Activated CD4-positive, alpha-beta T cell treated with anti-CD3 and anti-CD28 coated beads, Interleukin-2, Interleukin-4, amounts not matched to agents 100 ng/mL and 50 ng/mL, durations not matched to agents 16 hours and 8 hours (primary cell): ENCODE measurements at regions not wholly inside any gene's neighbourhood (a gene's known extent, or its start where the extent isn't known, plus 50 kb on each side); places are given as distances from the start of the nearest gene placed in this dataset.
"Not testable (repeated sequence)": the region's sequence is repeated elsewhere in the genome, so short reads cannot be mapped to it uniquely, and the experiment has no call there.

ENCODE experiments used
- DNase-seq: peaks from one replicate; pipeline ENCODE4 v3.0.0-alpha.2; 2020; ENCODE audit warnings: low spot score

DNA sequence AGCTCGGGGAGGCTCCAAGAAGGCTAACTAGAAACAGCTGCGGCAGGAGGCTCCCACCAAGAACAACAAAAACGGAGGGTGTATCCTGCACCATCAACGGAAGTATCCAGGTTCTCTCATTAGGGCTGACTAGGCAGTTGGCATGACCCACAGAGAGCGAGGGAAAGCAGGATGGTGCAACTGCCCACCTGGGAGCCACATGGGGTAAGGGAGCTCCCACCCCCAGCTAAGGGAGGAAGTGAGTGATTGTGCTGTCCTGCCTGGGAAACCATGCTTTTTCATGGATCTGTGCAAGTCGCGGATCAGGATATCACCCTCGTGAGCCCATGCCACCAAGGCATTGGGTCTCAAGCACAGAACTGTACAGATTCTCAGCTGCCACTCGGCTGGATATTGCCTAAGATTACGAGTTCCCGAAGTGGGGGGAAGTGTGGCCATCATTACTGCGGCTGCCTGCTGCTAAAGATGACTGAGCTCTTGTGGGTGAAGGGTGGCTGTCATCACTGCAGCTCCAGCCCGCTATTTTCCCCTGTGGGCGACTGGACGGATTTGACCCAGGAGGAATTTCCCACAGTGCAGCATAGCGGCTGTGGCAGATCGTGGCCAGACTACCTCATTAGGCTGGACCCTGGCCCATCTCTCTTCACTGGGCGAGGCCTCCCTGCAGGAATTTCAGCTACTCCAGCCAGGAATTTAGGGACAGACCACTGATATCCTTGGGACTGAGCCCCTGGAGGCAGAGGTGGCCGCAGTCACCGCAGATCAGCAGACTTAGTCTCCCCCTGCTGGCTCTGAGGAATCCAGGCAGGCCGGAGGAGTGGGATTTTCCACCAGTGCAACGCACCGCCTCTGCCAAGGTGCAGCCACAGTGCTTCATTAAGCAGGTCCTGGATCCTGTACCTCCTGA, 515.7 kb downstream of the FRK start:
- no peak for DNase-seq

DNA sequence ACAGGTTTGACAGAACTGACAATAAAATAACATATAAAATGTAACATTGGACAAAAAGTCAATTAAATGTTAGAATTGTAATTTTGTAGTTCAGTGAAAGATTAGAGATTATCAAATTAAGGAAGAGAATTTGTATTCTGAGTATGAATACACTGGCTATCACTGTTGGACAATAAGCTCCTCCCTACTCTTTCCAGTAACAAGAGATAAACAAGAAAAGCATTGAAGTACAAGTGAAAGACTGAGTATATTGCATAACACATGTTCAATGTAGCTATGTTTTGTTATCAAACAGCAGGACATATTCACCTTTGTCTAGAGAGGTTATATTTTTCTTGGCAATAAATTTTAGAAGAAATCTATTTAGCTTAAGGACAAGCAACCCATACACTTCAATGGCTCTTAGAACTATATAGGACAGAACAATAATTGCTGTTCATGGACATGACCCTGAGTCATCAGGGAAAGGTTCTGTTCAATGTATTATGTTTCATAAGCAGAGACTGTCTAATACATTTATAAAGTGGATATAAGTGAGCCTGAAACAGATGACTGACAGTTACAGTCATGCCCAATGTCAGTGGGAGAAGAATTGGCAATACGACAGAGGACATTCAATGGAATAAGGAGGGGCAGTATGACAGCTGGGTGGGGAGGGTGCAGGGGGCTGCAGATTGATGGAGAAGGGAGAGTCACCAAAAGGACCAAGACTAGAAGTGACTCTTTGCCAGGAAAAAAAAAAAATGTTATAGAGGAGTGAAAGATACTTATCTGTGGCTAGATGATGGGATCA, 520.4 kb downstream of the FRK start:
- no peak for DNase-seq

DNA sequence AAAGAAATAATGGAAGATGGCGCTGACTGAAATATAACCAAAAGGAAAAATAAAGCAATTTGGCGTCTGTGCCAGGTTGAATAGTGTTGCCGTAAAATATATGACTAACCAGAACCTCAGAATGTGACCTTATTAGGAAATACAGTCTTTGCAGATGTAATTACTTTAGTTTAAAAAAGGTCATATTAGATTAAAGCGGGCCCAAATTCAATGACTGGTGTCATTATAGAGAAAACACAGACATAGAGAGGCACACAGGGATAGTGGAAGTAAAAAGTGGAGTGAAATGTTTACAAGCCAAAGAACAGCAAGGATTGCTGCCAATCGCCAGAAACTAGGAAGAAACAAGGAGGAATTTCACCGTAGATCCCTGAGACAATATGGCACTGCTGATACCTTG, 521.2 kb downstream of the FRK start:
- DNase-seq = no peak

DNA sequence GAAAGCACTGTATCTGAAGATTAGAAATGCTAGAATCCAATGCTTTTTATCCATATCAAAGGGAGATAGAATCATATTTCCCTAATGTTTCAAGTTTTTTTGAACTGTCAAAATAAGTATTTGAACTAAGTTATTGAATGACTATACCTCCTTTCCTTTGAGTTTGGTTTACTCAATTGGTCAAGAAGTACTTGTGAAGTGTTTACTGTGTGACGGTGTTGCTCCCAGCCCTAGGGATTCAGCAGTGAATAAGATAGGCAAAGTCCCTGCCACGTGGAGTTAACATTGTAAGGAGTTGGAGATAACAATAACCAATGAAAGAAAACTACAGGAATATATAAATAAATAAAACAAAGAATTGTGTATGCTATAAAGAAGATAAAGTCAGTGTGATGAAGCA, 535.9 kb downstream of the FRK start:
- no peak for DNase-seq

DNA sequence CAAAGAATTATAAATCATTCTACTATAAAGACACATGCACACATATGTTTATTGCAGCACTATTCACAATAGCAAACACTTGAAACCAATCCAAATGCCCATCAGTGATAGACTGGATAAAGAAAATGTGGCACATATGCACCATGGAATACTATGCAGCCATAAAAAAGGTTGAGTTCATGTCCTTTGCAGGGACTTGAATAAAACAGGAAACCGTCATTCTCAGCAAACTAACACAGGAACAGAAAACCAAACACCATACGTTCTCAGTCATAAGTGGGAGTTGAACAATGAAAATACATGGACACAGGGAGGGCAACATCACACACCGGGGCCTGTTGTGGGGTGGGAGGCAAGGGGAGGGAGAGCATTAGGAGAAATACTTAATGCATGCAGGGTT, 538.9 kb downstream of the FRK start:
- not testable (repeated sequence) for DNase-seq

DNA sequence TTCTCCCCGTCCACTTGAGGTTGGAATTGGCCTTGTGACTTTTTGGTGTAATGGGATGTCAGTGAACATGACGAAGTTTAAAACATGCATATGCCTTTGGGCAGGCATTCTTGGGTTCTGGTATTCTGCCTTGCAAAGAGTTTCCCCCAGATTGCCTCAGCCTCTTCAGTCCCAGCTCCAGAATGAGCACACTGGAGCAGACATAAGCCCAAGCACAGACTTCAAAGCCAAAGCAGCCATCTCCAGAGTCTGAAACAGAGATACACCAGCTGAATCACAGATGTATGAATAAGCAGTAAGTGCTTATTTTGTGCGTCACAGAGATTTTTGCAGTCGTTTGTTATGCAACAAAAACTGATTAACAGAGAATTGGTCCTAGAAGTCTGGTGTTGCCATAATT, 546.0 kb downstream of the FRK start:
- DNase-seq = no peak

DNA sequence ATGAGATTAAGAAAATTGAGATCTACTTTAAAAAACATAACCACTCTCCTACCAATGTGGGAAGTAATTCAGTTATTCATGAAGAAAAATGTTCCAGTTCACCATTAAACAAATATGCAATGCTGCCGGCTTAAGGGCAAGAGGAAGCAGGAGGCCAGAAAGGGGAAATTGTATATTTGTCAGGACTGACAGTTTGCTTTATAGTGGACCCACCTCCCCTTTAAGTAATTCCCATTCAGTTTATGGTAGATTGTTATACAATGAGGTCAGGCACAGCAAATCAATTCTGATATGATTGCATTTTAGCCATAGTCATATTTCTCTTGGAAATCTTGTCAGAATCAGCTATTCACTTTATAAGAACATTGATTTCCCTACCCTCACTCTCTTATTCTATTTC, 547.8 kb downstream of the FRK start:
- no peak for DNase-seq

DNA sequence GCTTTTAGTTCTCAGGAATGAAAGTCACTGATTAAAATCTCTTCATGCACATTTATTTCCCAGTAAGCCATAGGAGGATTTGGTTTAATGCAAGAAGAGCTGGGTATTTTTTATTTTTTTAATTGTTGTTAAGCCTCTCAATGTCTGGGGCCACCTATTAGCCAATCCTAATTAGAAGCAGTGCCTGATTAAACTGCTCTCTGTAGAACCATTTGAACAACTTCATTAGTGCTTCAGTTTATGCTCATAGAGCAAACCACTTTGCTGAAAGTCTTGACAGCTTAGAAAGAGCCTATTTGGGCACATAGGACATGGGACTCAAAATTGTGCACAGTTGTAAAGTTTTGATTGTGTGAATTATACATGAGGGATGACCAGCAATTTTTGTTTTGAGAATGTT, 548.9 kb downstream of the FRK start:
- DNase-seq = no peak

DNA sequence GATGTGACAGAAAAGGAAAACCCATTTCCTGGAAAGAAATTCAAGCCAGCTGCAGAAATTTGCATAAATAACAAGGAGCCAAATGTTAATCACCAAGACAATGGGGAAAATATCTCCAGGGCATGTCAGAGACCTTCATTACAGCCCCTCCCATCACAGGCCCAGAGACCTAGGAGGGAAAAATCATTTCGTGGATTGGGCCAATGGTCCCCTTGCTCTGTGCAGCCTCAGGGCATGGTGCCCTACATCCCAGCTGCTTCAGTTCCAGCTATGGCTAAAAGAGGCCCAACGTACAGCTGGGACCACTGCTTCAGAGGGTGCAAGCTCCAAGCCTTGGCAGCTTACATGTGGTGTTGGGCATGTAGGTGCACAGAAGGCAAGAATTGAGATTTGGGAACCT, 558.3 kb downstream of the FRK start:
- not testable (repeated sequence) for DNase-seq

DNA sequence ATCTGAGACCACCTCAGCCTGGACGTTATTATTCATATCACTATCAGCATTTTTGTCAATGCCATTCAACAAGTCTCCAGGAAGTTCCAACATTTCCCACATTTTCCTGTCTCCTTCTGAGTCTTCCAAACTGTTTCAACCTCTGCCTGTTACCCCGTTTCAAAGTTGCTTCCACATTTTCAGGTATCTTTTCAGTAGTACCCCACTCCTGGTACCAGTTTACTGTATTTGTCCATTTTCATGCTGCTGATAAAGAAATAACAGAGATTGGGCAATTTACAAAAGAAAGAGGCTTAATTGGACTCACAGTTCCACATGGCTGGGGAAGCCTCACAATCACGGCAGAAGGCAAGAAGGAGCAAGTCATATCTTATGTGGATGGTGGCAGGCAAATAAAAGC, 565.5 kb downstream of the FRK start:
- DNase-seq = no peak

DNA sequence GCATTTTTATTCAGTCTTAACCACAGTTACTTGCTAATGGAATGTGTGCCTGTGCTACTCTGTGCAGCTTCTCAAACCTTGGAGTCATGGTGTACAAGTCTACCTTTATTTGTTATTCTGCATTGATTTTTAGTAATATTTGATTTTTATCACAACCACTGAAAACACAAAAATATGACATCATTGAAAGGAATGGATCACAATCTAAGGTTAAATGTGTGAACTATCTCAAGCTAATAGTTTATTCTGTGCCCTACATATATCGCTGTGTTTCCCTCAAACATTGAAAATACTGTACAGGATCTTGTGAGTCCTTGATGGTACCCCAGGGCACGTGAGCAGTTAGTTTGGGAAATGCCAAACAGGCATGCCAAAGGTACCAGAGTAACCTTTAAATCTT, 573.4 kb downstream of the FRK start:
- no peak for DNase-seq

DNA sequence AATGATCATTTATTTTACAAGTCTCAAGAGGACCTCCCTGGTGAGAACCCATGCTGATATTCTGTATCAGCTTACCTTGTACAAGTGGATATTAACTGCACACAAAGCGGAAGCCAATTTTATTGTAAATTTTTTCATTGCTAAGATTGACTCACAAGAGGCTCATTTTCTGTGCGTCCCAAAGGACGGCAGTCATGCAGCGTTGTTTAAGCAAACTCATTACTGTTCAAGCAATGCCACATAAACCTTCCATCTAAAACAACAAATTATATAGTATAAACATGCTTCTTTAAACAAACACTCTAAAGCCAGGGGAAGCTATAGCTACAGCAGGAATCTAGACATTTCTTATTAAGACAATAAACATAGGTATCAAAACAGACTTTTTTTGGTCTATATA, 575.3 kb downstream of the FRK start:
- no peak for DNase-seq

DNA sequence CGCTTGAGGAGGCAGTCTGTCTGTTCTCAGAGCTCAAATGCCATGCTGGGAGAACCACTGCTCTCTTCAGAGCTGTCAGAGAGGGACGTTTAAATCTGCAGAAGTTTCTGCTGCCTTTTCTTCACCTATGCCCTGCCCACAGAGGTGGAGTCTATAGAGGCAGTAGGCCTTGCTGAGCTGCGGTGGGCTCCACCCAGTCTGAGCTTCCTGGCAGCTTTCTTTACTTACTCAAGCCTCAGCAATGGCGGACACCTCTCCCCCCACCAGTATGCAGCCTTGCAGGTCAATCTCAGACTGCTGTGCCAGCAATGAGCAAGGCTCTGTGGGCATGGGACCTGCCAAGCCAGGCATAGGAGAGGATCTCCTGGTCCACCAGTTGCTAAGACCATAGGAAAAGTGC, 580.1 kb downstream of the FRK start:
- not testable (repeated sequence) for DNase-seq

DNA sequence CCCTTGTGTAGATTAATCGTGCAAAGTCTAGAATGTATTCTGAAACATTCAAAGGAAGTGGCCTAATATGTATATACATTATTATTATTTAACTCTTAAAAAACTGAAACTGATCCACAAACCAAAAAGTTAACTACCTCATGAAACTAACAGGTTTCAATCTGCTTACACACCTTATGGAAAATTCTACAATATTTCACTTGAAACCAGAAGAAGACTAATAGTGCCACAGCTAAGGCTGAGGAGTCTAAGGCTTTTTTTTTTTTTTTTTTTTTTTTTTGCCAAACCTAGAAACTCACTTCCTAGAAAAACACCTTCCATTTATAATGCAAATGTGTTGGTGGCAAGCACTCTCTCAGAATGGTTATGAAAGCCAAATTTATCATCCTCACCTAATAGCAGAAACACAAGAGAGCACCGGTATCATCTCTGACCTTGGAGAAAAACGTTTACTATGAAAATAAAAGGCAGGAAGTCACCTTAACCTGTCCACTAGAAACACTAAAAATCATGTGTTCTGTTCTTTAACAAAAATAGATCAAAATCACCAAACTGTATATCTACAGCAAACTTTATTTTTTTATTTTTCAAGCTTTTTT, 586.1 kb downstream of the FRK start:
- DNase-seq = no peak

DNA sequence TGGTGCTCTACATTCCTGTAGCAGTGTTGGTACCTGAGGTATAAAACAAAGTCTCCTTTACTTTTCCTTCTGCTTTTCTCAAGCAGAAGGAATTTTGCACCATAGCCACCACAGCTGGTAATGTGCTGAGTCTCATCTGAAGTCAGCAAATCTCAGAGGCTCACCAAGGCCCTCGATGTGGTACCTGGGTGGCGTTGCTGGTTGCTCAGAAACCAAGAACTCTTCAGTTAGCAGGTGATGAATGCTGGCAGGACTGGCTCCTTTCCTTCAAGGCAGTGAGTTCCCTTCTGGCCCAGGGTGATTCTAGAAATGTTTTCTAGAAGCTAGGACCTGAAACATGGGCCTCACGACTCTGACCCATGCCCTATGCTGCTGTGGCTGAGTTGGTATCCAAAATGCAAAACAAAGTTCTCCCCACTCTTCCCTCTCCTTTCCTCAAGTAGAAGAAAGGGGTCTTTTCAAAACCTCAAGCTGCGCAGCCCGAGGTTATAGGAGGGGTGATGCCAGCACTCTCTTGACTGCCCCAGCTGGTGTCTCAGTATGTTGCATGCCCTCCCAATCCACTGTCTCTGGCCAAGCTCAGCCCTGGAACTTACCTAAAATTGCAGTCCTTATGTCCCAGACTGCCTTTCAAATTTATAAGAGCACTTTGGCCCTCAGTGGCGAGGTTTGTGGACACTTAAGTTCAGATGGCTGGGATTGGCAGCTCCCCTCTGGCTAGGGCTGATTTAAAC, 592.3 kb downstream of the FRK start:
- no peak for DNase-seq

DNA sequence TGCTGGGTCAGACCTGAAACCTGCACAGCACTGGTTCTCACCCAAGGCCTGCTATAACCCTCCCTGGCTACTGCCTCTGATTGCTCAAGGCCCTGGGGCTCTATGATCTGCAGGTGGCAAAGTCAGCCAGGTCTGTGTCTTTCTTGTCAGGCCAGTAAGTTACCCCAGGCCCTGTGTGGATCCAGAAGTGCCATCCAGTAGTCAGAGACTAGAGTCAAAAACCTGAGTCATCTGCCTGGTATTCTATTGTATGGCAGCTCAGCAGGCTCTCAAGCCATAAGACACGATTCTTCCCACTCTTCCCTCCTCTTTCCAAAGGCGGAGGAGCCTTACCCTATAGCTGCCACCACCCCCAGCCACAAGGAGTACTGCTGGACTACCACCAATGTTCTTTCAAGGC, 593.0 kb downstream of the FRK start:
- no peak for DNase-seq

DNA sequence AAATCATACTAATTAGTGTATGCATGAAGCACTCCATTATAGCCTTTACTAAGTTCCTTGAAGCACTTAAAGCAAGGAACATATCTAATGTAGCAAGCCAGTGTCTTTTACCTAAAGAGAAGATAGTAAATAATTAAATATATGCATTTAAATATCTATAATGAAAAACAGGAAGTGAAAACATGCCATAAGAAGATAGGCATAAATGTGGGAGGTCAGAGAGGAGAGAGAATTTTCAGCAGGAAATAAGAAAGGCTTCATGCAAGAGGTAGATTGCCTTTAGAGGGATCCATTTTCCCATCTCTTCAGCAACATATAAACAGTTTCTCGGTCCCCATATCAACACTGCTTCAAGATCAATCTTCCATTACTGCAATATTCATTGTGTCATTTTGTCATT, 599.8 kb downstream of the FRK start:
- no peak for DNase-seq

DNA sequence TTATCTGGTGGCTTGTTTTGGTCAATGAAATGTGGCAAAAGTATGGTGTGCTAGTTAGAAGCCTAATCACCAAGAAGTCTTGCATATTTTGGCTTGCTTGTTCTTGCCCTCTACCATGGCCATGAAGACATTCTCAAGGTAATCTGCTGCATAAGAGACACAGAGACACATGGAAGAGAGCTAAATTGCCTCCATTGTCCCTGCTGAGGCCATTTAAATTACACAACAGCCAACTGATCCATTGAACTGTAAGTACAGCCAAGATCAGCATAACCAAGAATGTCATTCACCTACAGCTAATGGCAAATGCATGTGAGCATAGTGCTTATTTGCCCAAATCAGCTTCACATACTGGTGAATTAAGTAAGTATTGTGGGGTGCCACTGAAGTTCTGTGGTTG, 603.8 kb downstream of the FRK start:
- DNase-seq = no peak

DNA sequence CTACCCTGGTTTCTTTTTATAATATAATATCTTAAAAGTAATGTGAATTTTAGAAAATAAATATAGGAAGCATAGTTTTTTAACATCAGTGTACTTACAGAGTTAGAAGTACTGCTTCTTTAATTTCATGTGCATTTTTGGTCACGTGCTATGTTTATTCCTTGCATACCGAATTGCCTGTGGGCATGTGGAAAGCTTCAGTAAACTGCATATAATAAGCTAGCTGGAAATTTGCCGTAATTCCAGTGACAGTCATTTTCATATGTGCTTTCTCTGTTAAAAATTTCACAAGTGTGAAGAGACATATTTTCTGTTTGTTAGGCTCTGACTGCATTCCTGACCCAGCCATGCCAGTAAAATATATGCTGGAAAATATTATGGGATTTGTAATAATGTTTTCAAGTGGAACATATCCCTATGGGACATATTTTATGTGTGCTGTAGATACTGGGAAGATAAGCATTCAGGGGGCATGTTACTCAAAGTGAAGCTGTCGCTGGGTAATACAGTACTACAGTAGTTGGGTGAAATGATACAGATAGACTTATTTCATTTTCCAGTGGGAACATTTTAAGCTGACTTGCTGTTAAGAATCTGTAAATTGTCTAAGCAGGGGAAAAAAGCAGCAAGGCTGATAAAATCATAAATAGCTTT, 616.7 kb downstream of the FRK start:
- DNase-seq = no peak

DNA sequence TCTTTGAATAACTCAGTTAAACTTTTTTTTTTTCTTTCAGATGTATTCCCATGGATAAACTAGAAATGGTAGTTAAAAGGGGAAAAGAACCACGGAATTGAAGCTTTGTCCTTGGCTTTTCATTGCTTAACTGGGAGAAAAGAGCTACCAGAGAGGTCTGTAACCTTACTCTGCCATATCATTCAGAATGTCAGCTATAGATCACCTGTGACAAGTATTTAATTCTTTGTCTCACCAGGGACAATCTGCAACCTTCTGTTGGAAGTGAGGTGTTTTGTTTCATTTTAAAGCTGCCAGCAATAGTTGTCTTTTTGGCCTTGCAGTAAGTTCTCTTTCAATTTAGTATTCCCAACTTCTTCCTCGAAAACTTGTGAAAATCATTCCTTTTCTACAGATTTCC, 618.4 kb downstream of the FRK start:
- no peak for DNase-seq

DNA sequence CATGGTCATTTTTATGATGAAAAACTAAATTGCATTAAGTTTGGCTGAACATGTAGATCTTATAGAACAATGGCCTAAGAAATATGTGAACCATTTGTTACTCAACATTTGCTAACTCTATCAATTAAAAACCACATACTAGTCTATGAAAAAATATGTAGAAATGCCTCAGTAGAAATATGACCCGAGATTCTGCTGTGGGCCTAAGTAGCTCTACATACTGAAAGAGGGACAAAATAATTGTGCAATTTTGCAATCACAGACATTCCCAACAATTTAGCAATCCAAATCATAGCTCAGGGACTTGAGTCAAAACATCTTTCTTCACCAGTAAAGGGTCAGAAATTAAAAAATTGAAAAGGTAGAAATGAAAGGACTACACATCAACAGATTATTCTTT, 619.0 kb downstream of the FRK start:
- no peak for DNase-seq

DNA sequence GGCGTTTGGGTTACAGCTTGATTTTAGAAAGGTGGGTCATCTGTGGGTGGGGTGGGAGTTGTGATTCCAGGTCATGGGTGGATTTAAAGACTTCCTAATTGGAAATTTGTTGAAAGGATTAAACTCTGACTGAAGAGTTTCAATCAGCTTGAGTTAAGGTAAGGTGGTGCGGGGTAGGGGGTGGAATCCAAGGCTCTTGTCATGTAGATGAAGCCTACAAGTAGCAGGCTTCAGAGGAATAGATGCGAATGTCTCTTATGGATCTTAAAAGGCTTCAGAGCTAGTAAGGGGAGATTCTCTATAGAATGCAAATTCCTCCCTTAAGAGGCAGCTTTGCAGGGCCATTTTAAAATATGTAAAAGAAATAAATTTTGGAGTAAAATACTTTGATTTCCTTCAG, 645.3 kb downstream of the FRK start:
- DNase-seq = no peak
